ENCODE measurements at regions not wholly inside any gene's neighbourhood (a gene's known extent, or its start where the extent isn't known, plus 50 kb on each side); places are given as distances from the start of the nearest gene placed in this dataset.

DNA sequence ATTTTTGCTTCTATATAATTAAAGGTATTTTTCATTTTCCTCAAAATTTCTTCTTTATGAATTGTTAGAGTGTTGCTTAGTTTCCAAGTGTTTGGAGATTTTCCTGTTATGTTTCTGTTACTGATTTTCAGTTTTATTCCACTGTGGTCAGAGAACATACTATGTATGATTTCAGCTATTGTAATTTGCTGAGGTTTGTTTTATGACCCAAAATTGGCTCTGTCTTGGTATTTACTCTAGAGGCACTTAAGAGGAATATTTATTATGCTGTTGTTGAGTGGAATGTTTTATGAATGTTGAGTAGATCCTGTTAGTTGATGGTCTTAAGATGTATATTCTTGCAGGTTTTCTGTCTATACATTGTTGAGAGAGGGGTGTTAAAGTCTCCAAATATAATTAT, 263.5 kb downstream of the PABPC4L start:
- Histone ChIP-seq H2AFZ (ENCODE audit: low read length) (no peak overlapping the region), H3K23me2 (ENCODE audit: insufficient read length, low read depth, low read length, poor library complexity, severe bottlenecking) (no peaks in the 10 kb centered on the region), H3K9ac (ENCODE audit: extremely low read depth, insufficient read length, low read length) (no peak overlapping the region), H4K91ac (ENCODE audit: insufficient read length, low read depth, low read length) (no peak overlapping the region), H2AK5ac (ENCODE audit: insufficient read length, low read length) (no peak overlapping the region), H2BK120ac (ENCODE audit: low read depth, low read length, poor library complexity, severe bottlenecking) (no peak overlapping the region), H2BK20ac (ENCODE audit: low read depth, low read length, poor library complexity, severe bottlenecking) (no peak overlapping the region), H3K27ac (ENCODE audit: insufficient read length, low read depth, low read length) (no peak overlapping the region), H3K56ac (ENCODE audit: insufficient read length, low read depth, low read length) (no peak overlapping the region), H3K27me3 (ENCODE audit: insufficient read depth, low read length) (no peaks in the 10 kb centered on the region), H3T11ph (ENCODE audit: low read length) (no peak overlapping the region), H4K8ac (replicated peaks; ENCODE audit: insufficient read length, low read depth, low read length) (no peak overlapping the region), H3K23ac (ENCODE audit: insufficient read length, low read depth, low read length) (no peak overlapping the region), H3K9me3 (ENCODE audit: control insufficient read depth, low read depth, low read length) (no peaks in the 10 kb centered on the region), H2BK5ac (ENCODE audit: insufficient read length, low read length) (no peak overlapping the region), H3K4ac (ENCODE audit: low read depth, low read length) (no peak overlapping the region), H3K79me2 (ENCODE audit: insufficient read depth, low read length) (no peaks in the 10 kb centered on the region), H3K14ac (ENCODE audit: insufficient read depth, low read length) (no peak overlapping the region), H4K20me1 (ENCODE audit: control insufficient read depth, insufficient read depth, insufficient read length) (no peaks in the 10 kb centered on the region), H2BK12ac (ENCODE audit: insufficient read length, low read depth, low read length) (no peak overlapping the region), H3K79me1 (ENCODE audit: insufficient read depth, low read depth, low read length, poor library complexity, severe bottlenecking) (no peaks in the 10 kb centered on the region), H3K4me1 (ENCODE audit: insufficient read depth, low read length) (no peaks in the 10 kb centered on the region; the same call in 1 of the 2 replicates), H2BK15ac (ENCODE audit: low read depth, low read length) (no peak overlapping the region), H3K18ac (ENCODE audit: insufficient read length, low read depth, low read length) (no peak overlapping the region), H4K5ac (ENCODE audit: insufficient read length, low read depth, low read length) (no peak overlapping the region), H3K4me2 (ENCODE audit: insufficient read depth, insufficient read length, low read length) (no peak overlapping the region)
- peaks cover 9 to 16% of the 10 kb centered on the region in 2 experiments for H3K4me1 Mint-ChIP-seq
- H3K4me3 Mint-ChIP-seq = no peak overlapping the region
- peaks cover 0 to 5% (median under 1%) of the 10 kb centered on the region in 3 experiments; a peak in 1 of 7 replicates for H3K36me3 Mint-ChIP-seq (ENCODE audit: insufficient read depth in 1 of 3, low read depth in 3 of 3)
- TF ChIP-seq, protein P1, sequence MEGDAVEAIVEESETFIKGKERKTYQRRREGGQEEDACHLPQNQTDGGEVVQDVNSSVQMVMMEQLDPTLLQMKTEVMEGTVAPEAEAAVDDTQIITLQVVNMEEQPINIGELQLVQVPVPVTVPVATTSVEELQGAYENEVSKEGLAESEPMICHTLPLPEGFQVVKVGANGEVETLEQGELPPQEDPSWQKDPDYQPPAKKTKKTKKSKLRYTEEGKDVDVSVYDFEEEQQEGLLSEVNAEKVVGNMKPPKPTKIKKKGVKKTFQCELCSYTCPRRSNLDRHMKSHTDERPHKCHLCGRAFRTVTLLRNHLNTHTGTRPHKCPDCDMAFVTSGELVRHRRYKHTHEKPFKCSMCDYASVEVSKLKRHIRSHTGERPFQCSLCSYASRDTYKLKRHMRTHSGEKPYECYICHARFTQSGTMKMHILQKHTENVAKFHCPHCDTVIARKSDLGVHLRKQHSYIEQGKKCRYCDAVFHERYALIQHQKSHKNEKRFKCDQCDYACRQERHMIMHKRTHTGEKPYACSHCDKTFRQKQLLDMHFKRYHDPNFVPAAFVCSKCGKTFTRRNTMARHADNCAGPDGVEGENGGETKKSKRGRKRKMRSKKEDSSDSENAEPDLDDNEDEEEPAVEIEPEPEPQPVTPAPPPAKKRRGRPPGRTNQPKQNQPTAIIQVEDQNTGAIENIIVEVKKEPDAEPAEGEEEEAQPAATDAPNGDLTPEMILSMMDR (conservative IDR thresholded peaks at IDR 0.05) = no peak
- no peak for DNase-seq
- no peak overlapping the region for H3K27ac Mint-ChIP-seq
- H3K27me3 Mint-ChIP-seq (ENCODE audit: low read depth) = no peaks in the 10 kb centered on the region
- peaks cover 0 to under 1% of the 10 kb centered on the region in 2 experiments; a peak in 1 of 5 replicates for H3K9me3 Mint-ChIP-seq

Measured in H9 (cell line).